ENCODE measurements at regions not wholly inside any gene's neighbourhood (a gene's known extent, or its start where the extent isn't known, plus 50 kb on each side); places are given as distances from the start of the nearest gene placed in this dataset.
"Not testable (repeated sequence)": the region's sequence is repeated elsewhere in the genome, so short reads cannot be mapped to it uniquely, and the experiment has no call there.

- DNase-seq (ENCODE audit: low read depth): no peak
- TF ChIP-seq, protein P1, sequence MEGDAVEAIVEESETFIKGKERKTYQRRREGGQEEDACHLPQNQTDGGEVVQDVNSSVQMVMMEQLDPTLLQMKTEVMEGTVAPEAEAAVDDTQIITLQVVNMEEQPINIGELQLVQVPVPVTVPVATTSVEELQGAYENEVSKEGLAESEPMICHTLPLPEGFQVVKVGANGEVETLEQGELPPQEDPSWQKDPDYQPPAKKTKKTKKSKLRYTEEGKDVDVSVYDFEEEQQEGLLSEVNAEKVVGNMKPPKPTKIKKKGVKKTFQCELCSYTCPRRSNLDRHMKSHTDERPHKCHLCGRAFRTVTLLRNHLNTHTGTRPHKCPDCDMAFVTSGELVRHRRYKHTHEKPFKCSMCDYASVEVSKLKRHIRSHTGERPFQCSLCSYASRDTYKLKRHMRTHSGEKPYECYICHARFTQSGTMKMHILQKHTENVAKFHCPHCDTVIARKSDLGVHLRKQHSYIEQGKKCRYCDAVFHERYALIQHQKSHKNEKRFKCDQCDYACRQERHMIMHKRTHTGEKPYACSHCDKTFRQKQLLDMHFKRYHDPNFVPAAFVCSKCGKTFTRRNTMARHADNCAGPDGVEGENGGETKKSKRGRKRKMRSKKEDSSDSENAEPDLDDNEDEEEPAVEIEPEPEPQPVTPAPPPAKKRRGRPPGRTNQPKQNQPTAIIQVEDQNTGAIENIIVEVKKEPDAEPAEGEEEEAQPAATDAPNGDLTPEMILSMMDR (IDR thresholded peaks at IDR 0.05; ENCODE audit: low read depth, low read length): no peak
- TF ChIP-seq MAX (IDR thresholded peaks at IDR 0.05; ENCODE audit: low read depth, low read length) (no peak), POLR2A (IDR thresholded peaks at IDR 0.05; ENCODE audit: extremely low read depth, insufficient read length) (no peak), MYC (IDR thresholded peaks at IDR 0.05; ENCODE audit: low read depth, low read length) (no peak)
- H3K4me3 ChIP-seq (ENCODE audit: low read depth, low read length): no peak overlapping the region
Measured at GRCh38 chr7:121498816-121499215, 102.7 kb upstream of the FAM3C start.

- H3K4me3 ChIP-seq (ENCODE audit: low read depth, low read length); DNase-seq (ENCODE audit: low read depth): not testable (repeated sequence)
Measured at GRCh38 chr7:121497545-121497944, 101.4 kb upstream of the FAM3C start.

GRCh38 chr7:121494516-121494915 is 98.4 kb upstream of the FAM3C start:
- DNase-seq (ENCODE audit: low read depth): no peak
- no peak for TF ChIP-seq POLR2A (IDR thresholded peaks at IDR 0.05; ENCODE audit: extremely low read depth, insufficient read length)
- TF ChIP-seq, protein P1 (IDR thresholded peaks at IDR 0.05; ENCODE audit: low read depth, low read length): no peak
- no peak for TF ChIP-seq MAX (IDR thresholded peaks at IDR 0.05; ENCODE audit: low read depth, low read length)
- no peak for TF ChIP-seq MYC (IDR thresholded peaks at IDR 0.05; ENCODE audit: low read depth, low read length)
- no peak overlapping the region for H3K4me3 ChIP-seq (ENCODE audit: low read depth, low read length)

GRCh38 chr7:121493553-121493952 is 97.4 kb upstream of the FAM3C start:
- no peak overlapping the region for H3K4me3 ChIP-seq (ENCODE audit: low read depth, low read length)
- TF ChIP-seq MAX (IDR thresholded peaks at IDR 0.05; ENCODE audit: low read depth, low read length) (no peak), MYC (IDR thresholded peaks at IDR 0.05; ENCODE audit: low read depth, low read length) (no peak), POLR2A (IDR thresholded peaks at IDR 0.05; ENCODE audit: extremely low read depth, insufficient read length) (no peak)
- TF ChIP-seq, protein P1 (IDR thresholded peaks at IDR 0.05; ENCODE audit: low read depth, low read length): no peak
- no peak for DNase-seq (ENCODE audit: low read depth)

DNA sequence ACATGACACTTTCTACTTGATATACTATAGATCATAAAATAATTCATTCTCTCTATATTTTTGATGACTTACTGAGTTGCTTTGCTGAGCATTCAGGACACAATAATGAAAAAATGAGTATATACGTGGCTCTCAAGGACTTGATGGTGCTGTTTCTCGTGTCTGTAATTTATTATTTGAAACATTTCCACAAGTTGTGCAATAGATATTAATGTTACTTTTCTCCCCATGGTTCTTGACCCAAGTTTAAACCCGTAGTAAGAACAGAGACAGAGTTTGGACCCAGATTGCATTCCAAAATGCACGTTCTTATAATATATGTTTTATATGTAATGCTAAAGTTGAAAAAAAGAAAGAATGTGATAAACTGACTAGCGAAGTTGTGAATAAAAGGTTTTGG is 94.2 kb upstream of the FAM3C start:
- DNase-seq (ENCODE audit: low read depth): no peak
- no peak for TF ChIP-seq MAX (IDR thresholded peaks at IDR 0.05; ENCODE audit: low read depth, low read length)
- no peak overlapping the region for H3K4me3 ChIP-seq (ENCODE audit: low read depth, low read length)

DNA sequence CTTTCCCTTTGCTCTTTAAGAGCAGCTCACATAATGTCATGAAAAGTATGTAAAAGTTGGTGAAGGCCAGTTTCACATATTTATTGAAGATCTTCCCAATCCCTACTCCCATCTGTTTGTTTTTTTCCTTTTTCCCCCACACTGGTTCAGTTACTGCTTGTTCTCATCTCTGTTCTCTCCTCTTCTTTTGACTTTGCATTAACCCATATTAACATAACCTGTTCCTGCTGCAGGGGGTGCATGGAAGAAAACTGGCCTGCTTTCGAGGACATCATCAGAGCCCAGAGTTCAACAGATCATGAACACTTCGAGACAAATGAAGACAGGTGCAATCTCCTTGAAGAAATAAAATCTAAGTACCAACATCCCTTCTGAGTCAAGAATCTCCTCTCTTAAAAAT is 93.3 kb upstream of the FAM3C start:
- TF ChIP-seq MAX (IDR thresholded peaks at IDR 0.05; ENCODE audit: low read depth, low read length): no peak
- TF ChIP-seq, protein P1 (IDR thresholded peaks at IDR 0.05; ENCODE audit: low read depth, low read length): no peak
- no peak for TF ChIP-seq POLR2A (IDR thresholded peaks at IDR 0.05; ENCODE audit: extremely low read depth, insufficient read length)
- TF ChIP-seq MYC (IDR thresholded peaks at IDR 0.05; ENCODE audit: low read depth, low read length): no peak
- no peak for DNase-seq (ENCODE audit: low read depth)
- no peak overlapping the region for H3K4me3 ChIP-seq (ENCODE audit: low read depth, low read length)

DNA sequence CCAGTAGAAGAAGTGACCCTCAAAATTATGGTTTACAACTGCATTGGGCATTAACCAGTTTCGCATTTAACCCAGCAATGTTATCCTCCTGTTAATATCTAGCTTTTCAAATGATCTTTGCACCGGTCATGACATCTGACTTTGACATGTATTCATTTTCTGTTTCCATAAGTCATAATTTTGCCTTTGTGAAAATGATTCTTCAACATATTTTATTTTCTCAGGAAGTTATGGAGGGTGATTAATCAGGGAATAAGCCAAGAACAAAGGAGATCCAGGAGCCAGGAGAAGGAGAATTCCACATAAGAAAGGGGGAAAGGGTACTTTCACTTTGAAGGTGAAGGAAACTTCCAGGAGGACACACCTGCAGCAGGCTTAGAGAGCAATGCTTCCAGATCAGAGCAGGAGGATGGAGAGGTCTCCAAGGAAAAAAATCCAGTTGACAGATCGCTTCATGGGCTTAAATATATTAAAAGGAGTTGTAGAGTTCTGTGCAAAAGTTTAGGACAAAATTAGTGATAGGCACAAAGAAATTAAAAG is 92.1 kb upstream of the FAM3C start:
- no peak for TF ChIP-seq POLR2A (IDR thresholded peaks at IDR 0.05; ENCODE audit: extremely low read depth, insufficient read length)
- TF ChIP-seq, protein P1 (IDR thresholded peaks at IDR 0.05; ENCODE audit: low read depth, low read length): no peak
- no peak for TF ChIP-seq MYC (IDR thresholded peaks at IDR 0.05; ENCODE audit: low read depth, low read length)
- no peak for TF ChIP-seq MAX (IDR thresholded peaks at IDR 0.05; ENCODE audit: low read depth, low read length)
- no peak for DNase-seq (ENCODE audit: low read depth)
- no peak overlapping the region for H3K4me3 ChIP-seq (ENCODE audit: low read depth, low read length)
